Natural killer cell (primary cell): ENCODE measurements at regions not wholly inside any gene's neighbourhood (a gene's known extent, or its start where the extent isn't known, plus 50 kb on each side); places are given as distances from the start of the nearest gene placed in this dataset.

ENCODE experiments used
- ATAC-seq, 3 donors: fragments of 150-1000 bp in 2 of 3; fragments of 200-7000 bp in 1 of 3; cut with Tn5 transposase; 1 replicate in 1 of 3; 2 replicates in 2 of 3; pipeline ENCODE4 v1.10.0; 2021; ENCODE audit warnings: mild to moderate bottlenecking in 2 of 3, moderate library complexity in 2 of 3
- DNase-seq, 2 donors: peaks; one replicate each; pipeline versions ENCODE4 v3.0.0 to v3.0.0-alpha.2; 2013 to 2021; ENCODE audit warnings: mixed read lengths in 1 of 2
- H3K27ac ChIP-seq: one replicate; pipeline ENCODE4 v1.5.1; 2013; ENCODE audit warnings: mild to moderate bottlenecking, low read length
- H3K27me3 ChIP-seq: one replicate; pipeline ENCODE4 v1.6.1; 2013; ENCODE audit warnings: low read length; ENCODE audit not compliant: control insufficient read depth, insufficient read depth
- H3K36me3 ChIP-seq: one replicate; pipeline ENCODE4 v1.6.1; 2013; ENCODE audit warnings: low read length; ENCODE audit not compliant: control insufficient read depth, insufficient read depth
- H3K4me1 ChIP-seq: one replicate; pipeline ENCODE4 v1.6.1; 2013; ENCODE audit warnings: low read length; ENCODE audit not compliant: control insufficient read depth, insufficient read depth
- H3K4me3 ChIP-seq: one replicate; pipeline ENCODE4 v1.5.1; 2013; ENCODE audit warnings: low read length
- H3K9me3 ChIP-seq: one replicate; pipeline ENCODE4 v1.6.1; 2013; ENCODE audit warnings: low read length; ENCODE audit not compliant: control insufficient read depth, insufficient read depth
- H3K27ac Mint-ChIP-seq, 2 donors: one replicate each; pipeline ENCODE4 v1.8.0; 2022; ENCODE audit warnings: mild to moderate bottlenecking in 2 of 2, mixed read lengths in 2 of 2, moderate library complexity in 1 of 2
- H3K27me3 Mint-ChIP-seq, 2 donors: one replicate each; pipeline ENCODE4 v1.8.0; 2022; ENCODE audit warnings: low read depth in 2 of 2, mixed read lengths in 2 of 2
- H3K36me3 Mint-ChIP-seq: one replicate; pipeline ENCODE4 v1.8.0; 2022; ENCODE audit warnings: mixed read lengths
- H3K4me1 Mint-ChIP-seq, 2 donors: one replicate each; pipeline ENCODE4 v1.8.0; 2022; ENCODE audit warnings: mixed read lengths in 2 of 2
- H3K4me3 Mint-ChIP-seq: one replicate; pipeline ENCODE4 v1.8.0; 2022; ENCODE audit warnings: mild to moderate bottlenecking, moderate library complexity, mixed read lengths
- H3K9me3 Mint-ChIP-seq, 2 donors: one replicate each; pipeline ENCODE4 v1.8.0; 2022; ENCODE audit warnings: mixed read lengths in 2 of 2
- WGBS: methylation state at CpG from one replicate; pipeline ENCODE4 v1.1.7; 2013; ENCODE audit warnings: missing lambda C conversion rate; ENCODE audit not compliant: insufficient coverage; 5-methylcytosine and 5-hydroxymethylcytosine counted together
- intact Hi-C: fragments of 100-400 bp; cut with micrococcal nuclease; formaldehyde crosslinking; loops from one replicate; pipeline ENCODE4 v1.14.2; 2022
- TF ChIP-seq, protein P1 (sequence below): fragments of 200-600 bp; IDR thresholded peaks from one replicate; pipeline ENCODE4 v1.8.0; 2022; ENCODE audit warnings: antibody characterized with exemption

DNA sequence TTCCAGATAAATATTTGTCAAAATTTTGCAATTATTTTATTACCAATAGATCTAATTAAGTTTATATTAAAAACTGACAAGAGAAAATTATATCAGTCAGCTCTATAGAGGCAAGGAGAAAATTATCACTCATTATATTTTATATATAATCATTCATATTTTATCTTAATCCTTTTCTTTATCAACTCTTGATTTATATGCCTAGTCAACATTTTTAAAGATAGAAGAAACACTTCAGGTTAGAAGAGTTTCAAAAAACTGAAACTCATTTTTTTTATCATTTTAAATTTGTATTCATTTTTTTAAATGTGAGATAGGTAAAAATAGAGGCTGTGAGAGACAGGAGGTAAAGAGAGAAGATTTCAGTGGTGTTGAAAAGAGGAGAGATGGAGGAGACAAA lies 217.3 kb upstream of the P2RY1 start:
- Mint-ChIP-seq H3K9me3 (no peaks in the 10 kb centered on the region), H3K4me3 (no peak overlapping the region), H3K36me3 (no peaks in the 10 kb centered on the region), H3K27me3 (peaks cover 0 to 9% of the 10 kb centered on the region in 2 donors), H3K4me1 (no peaks in the 10 kb centered on the region), H3K27ac (no peak overlapping the region)
- H3K27ac ChIP-seq = no peak overlapping the region
- no peak for DNase-seq
- no peaks in the 10 kb centered on the region for H3K27me3 ChIP-seq
- TF ChIP-seq, protein P1, sequence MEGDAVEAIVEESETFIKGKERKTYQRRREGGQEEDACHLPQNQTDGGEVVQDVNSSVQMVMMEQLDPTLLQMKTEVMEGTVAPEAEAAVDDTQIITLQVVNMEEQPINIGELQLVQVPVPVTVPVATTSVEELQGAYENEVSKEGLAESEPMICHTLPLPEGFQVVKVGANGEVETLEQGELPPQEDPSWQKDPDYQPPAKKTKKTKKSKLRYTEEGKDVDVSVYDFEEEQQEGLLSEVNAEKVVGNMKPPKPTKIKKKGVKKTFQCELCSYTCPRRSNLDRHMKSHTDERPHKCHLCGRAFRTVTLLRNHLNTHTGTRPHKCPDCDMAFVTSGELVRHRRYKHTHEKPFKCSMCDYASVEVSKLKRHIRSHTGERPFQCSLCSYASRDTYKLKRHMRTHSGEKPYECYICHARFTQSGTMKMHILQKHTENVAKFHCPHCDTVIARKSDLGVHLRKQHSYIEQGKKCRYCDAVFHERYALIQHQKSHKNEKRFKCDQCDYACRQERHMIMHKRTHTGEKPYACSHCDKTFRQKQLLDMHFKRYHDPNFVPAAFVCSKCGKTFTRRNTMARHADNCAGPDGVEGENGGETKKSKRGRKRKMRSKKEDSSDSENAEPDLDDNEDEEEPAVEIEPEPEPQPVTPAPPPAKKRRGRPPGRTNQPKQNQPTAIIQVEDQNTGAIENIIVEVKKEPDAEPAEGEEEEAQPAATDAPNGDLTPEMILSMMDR = no peak
- no peaks in the 10 kb centered on the region for H3K36me3 ChIP-seq
- H3K4me3 ChIP-seq = no peak overlapping the region
- H3K9me3 ChIP-seq = no peaks in the 10 kb centered on the region
- ATAC-seq = no peak
- intact Hi-C loops = no loop called here
- no peaks in the 10 kb centered on the region for H3K4me1 ChIP-seq

DNA sequence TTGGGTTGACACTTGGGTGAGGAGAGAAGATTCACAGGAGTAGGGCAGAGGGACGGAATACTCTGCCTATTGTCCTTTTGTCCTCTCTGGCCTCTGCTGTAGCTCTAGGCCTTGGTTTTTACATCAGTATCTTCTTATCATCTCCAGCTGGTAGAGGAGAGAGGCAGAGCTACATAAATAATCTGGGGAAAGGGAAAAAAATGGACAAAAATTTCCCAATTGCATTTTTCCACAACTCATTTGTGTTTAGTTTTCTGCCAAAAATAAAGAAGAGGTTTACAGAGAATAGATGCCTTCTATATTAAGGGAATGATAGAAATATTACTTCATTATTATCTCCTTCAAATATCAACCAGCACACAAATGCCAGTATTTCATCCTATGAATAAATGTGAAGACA lies 216.4 kb upstream of the P2RY1 start:
- intact Hi-C loops = no loop called here
- Histone ChIP-seq H3K27ac (no peak overlapping the region), H3K4me3 (no peak overlapping the region), H3K4me1 (no peaks in the 10 kb centered on the region), H3K9me3 (no peaks in the 10 kb centered on the region), H3K36me3 (no peaks in the 10 kb centered on the region), H3K27me3 (no peaks in the 10 kb centered on the region)
- Mint-ChIP-seq H3K36me3 (no peaks in the 10 kb centered on the region), H3K27ac (no peak overlapping the region), H3K4me1 (no peaks in the 10 kb centered on the region), H3K9me3 (no peaks in the 10 kb centered on the region), H3K4me3 (no peak overlapping the region), H3K27me3 (peaks cover 0 to 14% of the 10 kb centered on the region in 2 donors)
- TF ChIP-seq, protein P1 = no peak
- ATAC-seq = no peak
- DNase-seq = no peak
- WGBS = no CpG with 5 or more reads among the region's 1 CpG

DNA sequence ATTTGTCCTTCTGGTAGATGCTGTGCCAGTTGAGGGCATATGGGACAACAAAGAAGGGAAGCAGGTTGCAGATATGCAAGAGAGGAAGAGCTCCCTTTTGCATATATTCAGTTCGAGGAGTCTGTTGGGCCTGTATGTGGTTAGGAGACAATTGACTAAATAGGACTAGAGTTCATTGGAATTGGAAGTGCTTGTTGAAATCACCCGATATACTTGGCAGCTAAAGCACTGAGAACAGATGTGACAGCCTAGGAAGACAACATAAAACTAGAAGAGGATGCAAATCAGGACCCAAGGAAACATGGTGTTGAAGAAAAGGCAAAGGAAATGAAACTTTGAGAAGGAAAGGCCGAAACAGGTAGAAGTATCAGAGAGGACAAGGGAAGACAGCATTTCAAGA lies 215.2 kb upstream of the P2RY1 start:
- Mint-ChIP-seq H3K4me3 (no peak overlapping the region), H3K4me1 (no peaks in the 10 kb centered on the region), H3K27me3 (peaks cover 0 to 16% of the 10 kb centered on the region in 2 donors), H3K36me3 (no peaks in the 10 kb centered on the region), H3K9me3 (no peaks in the 10 kb centered on the region), H3K27ac (no peak overlapping the region)
- intact Hi-C loops = no loop called here
- H3K27ac ChIP-seq = no peak overlapping the region
- no peaks in the 10 kb centered on the region for H3K9me3 ChIP-seq
- WGBS = 88% methylated on average over 3 of the region's 3 CpGs
- ATAC-seq (no peak), DNase-seq (no peak)
- no peaks in the 10 kb centered on the region for H3K27me3 ChIP-seq
- TF ChIP-seq, protein P1 = no peak
- no peak overlapping the region for H3K4me3 ChIP-seq
- H3K4me1 ChIP-seq = no peaks in the 10 kb centered on the region
- H3K36me3 ChIP-seq = no peaks in the 10 kb centered on the region

DNA sequence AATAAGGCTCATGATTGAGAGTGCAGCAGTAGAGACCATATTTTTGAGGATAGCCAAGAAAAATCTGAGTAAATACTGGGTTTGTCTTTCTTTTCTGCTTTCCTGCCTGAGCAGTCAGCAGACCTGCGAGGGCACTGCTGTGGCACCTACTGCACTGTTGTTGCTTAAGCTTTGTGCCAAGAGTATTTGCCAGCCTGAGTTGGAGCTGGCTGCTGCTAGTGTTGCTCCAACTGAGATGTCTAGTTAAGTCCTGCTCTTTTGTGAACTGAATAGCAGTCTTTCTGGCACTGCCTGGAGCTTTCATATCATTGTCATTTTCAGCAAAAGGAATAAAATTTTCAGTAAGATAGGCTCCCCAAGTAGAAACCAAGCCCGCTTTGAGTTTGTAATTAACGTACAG lies 214.5 kb upstream of the P2RY1 start:
- DNase-seq = no peak
- TF ChIP-seq, protein P1 = no peak
- Mint-ChIP-seq H3K4me3 (no peak overlapping the region), H3K27ac (no peak overlapping the region), H3K27me3 (peaks cover 0 to 16% of the 10 kb centered on the region in 2 donors), H3K9me3 (no peaks in the 10 kb centered on the region), H3K36me3 (no peaks in the 10 kb centered on the region), H3K4me1 (no peaks in the 10 kb centered on the region)
- no peaks in the 10 kb centered on the region for H3K4me1 ChIP-seq
- no peak overlapping the region for H3K27ac ChIP-seq
- intact Hi-C loops = no loop called here
- no peaks in the 10 kb centered on the region for H3K36me3 ChIP-seq
- H3K4me3 ChIP-seq = no peak overlapping the region
- no peaks in the 10 kb centered on the region for H3K9me3 ChIP-seq
- ATAC-seq = no peak
- 96% methylated on average over 3 of the region's 3 CpGs for WGBS
- H3K27me3 ChIP-seq = no peaks in the 10 kb centered on the region
